ENCODE measurements at regions not wholly inside any gene's neighbourhood (a gene's known extent, or its start where the extent isn't known, plus 50 kb on each side); places are given as distances from the start of the nearest gene placed in this dataset.

GRCh38 chr7:80385508-80385907 lies 126.4 kb downstream of the GNAT3 start:
- DNase-seq (ENCODE audit: low read depth) = no peak
- no peak for TF ChIP-seq MYC (IDR thresholded peaks at IDR 0.05; ENCODE audit: low read depth, low read length)
- TF ChIP-seq POLR2A (IDR thresholded peaks at IDR 0.05; ENCODE audit: extremely low read depth, insufficient read length) = no peak
- no peak for TF ChIP-seq MAX (IDR thresholded peaks at IDR 0.05; ENCODE audit: low read depth, low read length)
- TF ChIP-seq CTCF (IDR thresholded peaks at IDR 0.05; ENCODE audit: low read depth, low read length) = no peak
- H3K4me3 ChIP-seq (ENCODE audit: low read depth, low read length) = no peak overlapping the region

GRCh38 chr7:80380957-80381356 lies 130.9 kb downstream of the GNAT3 start:
- TF ChIP-seq MAX (IDR thresholded peaks at IDR 0.05; ENCODE audit: low read depth, low read length) (no peak), MYC (IDR thresholded peaks at IDR 0.05; ENCODE audit: low read depth, low read length) (no peak), POLR2A (IDR thresholded peaks at IDR 0.05; ENCODE audit: extremely low read depth, insufficient read length) (no peak), CTCF (IDR thresholded peaks at IDR 0.05; ENCODE audit: low read depth, low read length) (no peak)
- DNase-seq (ENCODE audit: low read depth) = no peak
- no peak overlapping the region for H3K4me3 ChIP-seq (ENCODE audit: low read depth, low read length)

- TF ChIP-seq CTCF (IDR thresholded peaks at IDR 0.05; ENCODE audit: low read depth, low read length) = no peak
- no peak for TF ChIP-seq POLR2A (IDR thresholded peaks at IDR 0.05; ENCODE audit: extremely low read depth, insufficient read length)
- no peak for TF ChIP-seq MAX (IDR thresholded peaks at IDR 0.05; ENCODE audit: low read depth, low read length)
- no peak for TF ChIP-seq MYC (IDR thresholded peaks at IDR 0.05; ENCODE audit: low read depth, low read length)
- H3K4me3 ChIP-seq (ENCODE audit: low read depth, low read length) = no peak overlapping the region
- no peak for DNase-seq (ENCODE audit: low read depth)
Measured at GRCh38 chr7:80379034-80379982, 132.6 kb downstream of the GNAT3 start.

GRCh38 chr7:80374321-80374720 lies 137.5 kb downstream of the GNAT3 start:
- no peak overlapping the region for H3K4me3 ChIP-seq (ENCODE audit: low read depth, low read length)
- DNase-seq (ENCODE audit: low read depth) = no peak
- TF ChIP-seq CTCF (IDR thresholded peaks at IDR 0.05; ENCODE audit: low read depth, low read length) = no peak
- no peak for TF ChIP-seq MAX (IDR thresholded peaks at IDR 0.05; ENCODE audit: low read depth, low read length)
- no peak for TF ChIP-seq POLR2A (IDR thresholded peaks at IDR 0.05; ENCODE audit: extremely low read depth, insufficient read length)
- TF ChIP-seq MYC (IDR thresholded peaks at IDR 0.05; ENCODE audit: low read depth, low read length) = no peak

- TF ChIP-seq MYC (IDR thresholded peaks at IDR 0.05; ENCODE audit: low read depth, low read length) (no peak), POLR2A (IDR thresholded peaks at IDR 0.05; ENCODE audit: extremely low read depth, insufficient read length) (no peak), MAX (IDR thresholded peaks at IDR 0.05; ENCODE audit: low read depth, low read length) (no peak), CTCF (IDR thresholded peaks at IDR 0.05; ENCODE audit: low read depth, low read length) (no peak)
- no peak overlapping the region for H3K4me3 ChIP-seq (ENCODE audit: low read depth, low read length)
- no peak for DNase-seq (ENCODE audit: low read depth)
Measured at GRCh38 chr7:80373429-80374032, 138.3 kb downstream of the GNAT3 start.
